GM23338 (cell line): ENCODE measurements at regions not wholly inside any gene's neighbourhood (a gene's known extent, or its start where the extent isn't known, plus 50 kb on each side); places are given as distances from the start of the nearest gene placed in this dataset.

Experiments
- ATAC-seq: fragments of 200-7000 bp; cut with Tn5 transposase; 3 replicates; pipeline ENCODE4 v1.9.1; 2020
- DNase-seq: peaks from one replicate; pipeline ENCODE4 v3.0.0-alpha.2; 2015; ENCODE audit warnings: low spot score
- H2AFZ ChIP-seq: fragments of 200-600 bp; sonication (generic); 2 replicates; pipeline ENCODE4 v1.8.0; 2016; ENCODE audit warnings: antibody characterized with exemption, mild to moderate bottlenecking, moderate library complexity
- H3F3A ChIP-seq: fragments of 200-600 bp; sonication (generic); replicated peaks from 2 replicates; pipeline ENCODE4 v1.8.0; 2017; ENCODE audit warnings: antibody characterized with exemption, mixed run types, low read depth
- H3K27ac ChIP-seq: fragments of 200-600 bp; sonication (generic); 2 replicates; pipeline ENCODE4 v1.6.1; 2016; ENCODE audit warnings: low read depth
- H3K27me3 ChIP-seq: fragments of 200-600 bp; sonication (generic); 2 replicates; pipeline ENCODE4 v1.8.0; 2016; ENCODE audit warnings: mild to moderate bottlenecking, mixed run types, moderate library complexity; ENCODE audit not compliant: insufficient read depth
- H3K36me3 ChIP-seq: fragments of 200-600 bp; sonication (generic); 2 replicates; pipeline ENCODE4 v1.8.0; 2016; ENCODE audit warnings: mild to moderate bottlenecking; ENCODE audit not compliant: insufficient read depth
- H3K4me1 ChIP-seq: fragments of 200-600 bp; sonication (generic); 2 replicates; pipeline ENCODE4 v1.8.0; 2016; ENCODE audit warnings: mild to moderate bottlenecking, moderate library complexity; ENCODE audit not compliant: insufficient read depth
- H3K4me2 ChIP-seq: fragments of 200-600 bp; sonication (generic); 2 replicates; pipeline ENCODE4 v1.7.1; 2017; ENCODE audit warnings: mixed run types
- H3K4me3 ChIP-seq: fragments of 200-600 bp; sonication (generic); 2 replicates; pipeline ENCODE4 v1.6.1; 2016; ENCODE audit warnings: mixed run types
- H3K79me2 ChIP-seq: fragments of 200-600 bp; sonication (generic); replicated peaks from 2 replicates; pipeline ENCODE4 v1.8.0; 2017; ENCODE audit warnings: mild to moderate bottlenecking; ENCODE audit not compliant: insufficient read depth
- H3K9me2 ChIP-seq: fragments of 200-600 bp; sonication (generic); 2 replicates; pipeline ENCODE4 v1.8.0; 2017; ENCODE audit not compliant: insufficient read depth
- H4K20me1 ChIP-seq: fragments of 200-600 bp; sonication (generic); replicated peaks from 2 replicates; pipeline ENCODE4 v1.8.0; 2017; ENCODE audit warnings: mild to moderate bottlenecking; ENCODE audit not compliant: insufficient read depth
- H3K27ac Mint-ChIP-seq: 2 replicates; pipeline ENCODE4 v1.8.0; 2020; ENCODE audit warnings: inconsistent platforms, mild to moderate bottlenecking, moderate library complexity, mixed read lengths
- H3K27me3 Mint-ChIP-seq: 3 replicates; pipeline ENCODE4 v1.8.0; 2022; ENCODE audit warnings: low read depth, mild to moderate bottlenecking, moderate library complexity, mixed read lengths, inconsistent platforms; ENCODE audit not compliant: insufficient read depth, poor library complexity
- H3K36me3 Mint-ChIP-seq: 3 replicates; pipeline ENCODE4 v1.8.0; 2021; ENCODE audit warnings: low read depth, mild to moderate bottlenecking, inconsistent platforms, moderate library complexity, mixed read lengths
- H3K4me1 Mint-ChIP-seq: 3 replicates; pipeline ENCODE4 v1.8.0; 2020; ENCODE audit warnings: mild to moderate bottlenecking, inconsistent platforms, mixed read lengths
- H3K4me3 Mint-ChIP-seq: 3 replicates; pipeline ENCODE4 v1.8.0; 2021; ENCODE audit warnings: moderate library complexity, mild to moderate bottlenecking, inconsistent platforms, mixed read lengths
- H3K9me3 Mint-ChIP-seq: 3 replicates; pipeline ENCODE4 v1.8.0; 2020; ENCODE audit warnings: moderate library complexity, mild to moderate bottlenecking, inconsistent platforms, mixed read lengths
- CREB1 ChIP-seq: fragments of 250-450 bp; sonication (Bioruptor Pico); IDR thresholded peaks from 2 replicates; pipeline ENCODE4 v1.5.0; 2020; ENCODE audit warnings: low read depth, mild to moderate bottlenecking, moderate library complexity
- EZH2phosphoT487 ChIP-seq: fragments of 200-600 bp; sonication (generic); IDR thresholded peaks from one replicate; pipeline ENCODE4 v1.8.1; 2018; ENCODE audit warnings: antibody characterized with exemption; ENCODE audit not compliant: unreplicated experiment
- JUNB ChIP-seq: IDR thresholded peaks from one replicate; pipeline ENCODE4 v1.6.1; 2016; ENCODE audit warnings: antibody characterized with exemption; ENCODE audit not compliant: unreplicated experiment
- NANOG ChIP-seq: IDR thresholded peaks from 2 replicates; pipeline ENCODE4 v1.6.1; 2016; ENCODE audit warnings: antibody characterized with exemption, borderline replicate concordance
- POLR2AphosphoS5 ChIP-seq: IDR thresholded peaks from 2 replicates; pipeline ENCODE4 v1.6.1; 2016; ENCODE audit warnings: antibody characterized with exemption, low read depth
- ZNF114 ChIP-seq: fragments of 250-450 bp; sonication (Bioruptor Pico); IDR thresholded peaks from 2 replicates; pipeline ENCODE4 v1.5.0; 2020; ENCODE audit warnings: mild to moderate bottlenecking, moderate library complexity
- ZNF331 ChIP-seq: fragments of 250-450 bp; sonication (Bioruptor Pico); IDR thresholded peaks from 2 replicates; pipeline ENCODE4 v1.5.0; 2020; ENCODE audit warnings: low read depth, mild to moderate bottlenecking, moderate library complexity
- TF ChIP-seq, protein P1 (sequence below): fragments of 250-450 bp; sonication (Bioruptor Pico); IDR thresholded peaks from 2 replicates; pipeline ENCODE4 v1.5.0; 2020; ENCODE audit warnings: mild to moderate bottlenecking, moderate library complexity
- TF ChIP-seq, protein P2 (sequence below): IDR thresholded peaks from 2 replicates; pipeline ENCODE4 v1.6.1; 2016; ENCODE audit warnings: antibody characterized with exemption
- TF ChIP-seq, protein P3 (sequence below): IDR thresholded peaks from one replicate; pipeline ENCODE4 v1.6.1; 2018; ENCODE audit warnings: antibody characterized with exemption; ENCODE audit not compliant: unreplicated experiment
- TF ChIP-seq, protein P4 (sequence below), 2 experiments: fragments of 200-600 bp in 1 of 2; sonication (generic) in 1 of 2; conservative IDR thresholded peaks; 2 replicates each; pipeline versions ENCODE4 v1.5.1 to v1.6.1; 2016 to 2017; ENCODE audit warnings: antibody characterized with exemption in 2 of 2, low read depth in 2 of 2, mild to moderate bottlenecking in 2 of 2, moderate library complexity in 1 of 2

DNA sequence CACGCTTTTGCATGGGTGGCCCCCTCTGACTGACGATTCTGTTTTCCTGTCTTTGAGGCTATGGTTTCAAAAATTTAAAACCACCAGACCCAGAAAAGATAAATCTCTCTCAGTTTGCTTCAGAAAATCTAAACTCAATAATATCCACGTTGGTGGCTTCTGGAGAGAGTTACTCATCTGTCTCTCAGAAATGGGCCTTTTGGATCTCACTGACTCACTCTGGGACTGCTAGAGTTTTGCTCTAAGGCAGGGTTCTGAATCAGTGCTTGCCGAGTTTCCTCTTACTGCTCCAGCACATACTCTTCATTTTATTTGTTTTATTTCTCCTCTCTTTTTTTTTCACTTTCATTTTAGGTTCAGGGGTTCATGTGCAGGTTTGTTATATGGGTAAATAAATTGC lies 305.7 kb downstream of the BLID start:
- Histone ChIP-seq H3K27me3 (no peaks in the 10 kb centered on the region), H3K27ac (no peak overlapping the region), H3K4me2 (no peak overlapping the region), H4K20me1 (no peaks in the 10 kb centered on the region), H3K4me1 (peaks cover 25% of the 10 kb centered on the region; the same call in 1 of the 2 replicates), H2AFZ (peak overlapping the region; percentile 92), H3K9me2 (0 out of 2 replicates have a peak, but pooled peaks cover 3% of the 10 kb centered on the region), H3K4me3 (no peak overlapping the region), H3F3A (no peaks in the 10 kb centered on the region), H3K79me2 (no peaks in the 10 kb centered on the region), H3K36me3 (no peaks in the 10 kb centered on the region)
- peaks cover 18% of the 10 kb centered on the region for H3K4me1 Mint-ChIP-seq
- DNase-seq (no peak), ATAC-seq (no peak)
- TF ChIP-seq ZNF331 (CRISPR knock-in tag) (no peak), POLR2AphosphoS5 (no peak), CREB1 (CRISPR knock-in tag) (no peak), NANOG (no peak), EZH2phosphoT487 (no peak), JUNB (no peak), ZNF114 (no peak)
- TF ChIP-seq, protein P1, sequence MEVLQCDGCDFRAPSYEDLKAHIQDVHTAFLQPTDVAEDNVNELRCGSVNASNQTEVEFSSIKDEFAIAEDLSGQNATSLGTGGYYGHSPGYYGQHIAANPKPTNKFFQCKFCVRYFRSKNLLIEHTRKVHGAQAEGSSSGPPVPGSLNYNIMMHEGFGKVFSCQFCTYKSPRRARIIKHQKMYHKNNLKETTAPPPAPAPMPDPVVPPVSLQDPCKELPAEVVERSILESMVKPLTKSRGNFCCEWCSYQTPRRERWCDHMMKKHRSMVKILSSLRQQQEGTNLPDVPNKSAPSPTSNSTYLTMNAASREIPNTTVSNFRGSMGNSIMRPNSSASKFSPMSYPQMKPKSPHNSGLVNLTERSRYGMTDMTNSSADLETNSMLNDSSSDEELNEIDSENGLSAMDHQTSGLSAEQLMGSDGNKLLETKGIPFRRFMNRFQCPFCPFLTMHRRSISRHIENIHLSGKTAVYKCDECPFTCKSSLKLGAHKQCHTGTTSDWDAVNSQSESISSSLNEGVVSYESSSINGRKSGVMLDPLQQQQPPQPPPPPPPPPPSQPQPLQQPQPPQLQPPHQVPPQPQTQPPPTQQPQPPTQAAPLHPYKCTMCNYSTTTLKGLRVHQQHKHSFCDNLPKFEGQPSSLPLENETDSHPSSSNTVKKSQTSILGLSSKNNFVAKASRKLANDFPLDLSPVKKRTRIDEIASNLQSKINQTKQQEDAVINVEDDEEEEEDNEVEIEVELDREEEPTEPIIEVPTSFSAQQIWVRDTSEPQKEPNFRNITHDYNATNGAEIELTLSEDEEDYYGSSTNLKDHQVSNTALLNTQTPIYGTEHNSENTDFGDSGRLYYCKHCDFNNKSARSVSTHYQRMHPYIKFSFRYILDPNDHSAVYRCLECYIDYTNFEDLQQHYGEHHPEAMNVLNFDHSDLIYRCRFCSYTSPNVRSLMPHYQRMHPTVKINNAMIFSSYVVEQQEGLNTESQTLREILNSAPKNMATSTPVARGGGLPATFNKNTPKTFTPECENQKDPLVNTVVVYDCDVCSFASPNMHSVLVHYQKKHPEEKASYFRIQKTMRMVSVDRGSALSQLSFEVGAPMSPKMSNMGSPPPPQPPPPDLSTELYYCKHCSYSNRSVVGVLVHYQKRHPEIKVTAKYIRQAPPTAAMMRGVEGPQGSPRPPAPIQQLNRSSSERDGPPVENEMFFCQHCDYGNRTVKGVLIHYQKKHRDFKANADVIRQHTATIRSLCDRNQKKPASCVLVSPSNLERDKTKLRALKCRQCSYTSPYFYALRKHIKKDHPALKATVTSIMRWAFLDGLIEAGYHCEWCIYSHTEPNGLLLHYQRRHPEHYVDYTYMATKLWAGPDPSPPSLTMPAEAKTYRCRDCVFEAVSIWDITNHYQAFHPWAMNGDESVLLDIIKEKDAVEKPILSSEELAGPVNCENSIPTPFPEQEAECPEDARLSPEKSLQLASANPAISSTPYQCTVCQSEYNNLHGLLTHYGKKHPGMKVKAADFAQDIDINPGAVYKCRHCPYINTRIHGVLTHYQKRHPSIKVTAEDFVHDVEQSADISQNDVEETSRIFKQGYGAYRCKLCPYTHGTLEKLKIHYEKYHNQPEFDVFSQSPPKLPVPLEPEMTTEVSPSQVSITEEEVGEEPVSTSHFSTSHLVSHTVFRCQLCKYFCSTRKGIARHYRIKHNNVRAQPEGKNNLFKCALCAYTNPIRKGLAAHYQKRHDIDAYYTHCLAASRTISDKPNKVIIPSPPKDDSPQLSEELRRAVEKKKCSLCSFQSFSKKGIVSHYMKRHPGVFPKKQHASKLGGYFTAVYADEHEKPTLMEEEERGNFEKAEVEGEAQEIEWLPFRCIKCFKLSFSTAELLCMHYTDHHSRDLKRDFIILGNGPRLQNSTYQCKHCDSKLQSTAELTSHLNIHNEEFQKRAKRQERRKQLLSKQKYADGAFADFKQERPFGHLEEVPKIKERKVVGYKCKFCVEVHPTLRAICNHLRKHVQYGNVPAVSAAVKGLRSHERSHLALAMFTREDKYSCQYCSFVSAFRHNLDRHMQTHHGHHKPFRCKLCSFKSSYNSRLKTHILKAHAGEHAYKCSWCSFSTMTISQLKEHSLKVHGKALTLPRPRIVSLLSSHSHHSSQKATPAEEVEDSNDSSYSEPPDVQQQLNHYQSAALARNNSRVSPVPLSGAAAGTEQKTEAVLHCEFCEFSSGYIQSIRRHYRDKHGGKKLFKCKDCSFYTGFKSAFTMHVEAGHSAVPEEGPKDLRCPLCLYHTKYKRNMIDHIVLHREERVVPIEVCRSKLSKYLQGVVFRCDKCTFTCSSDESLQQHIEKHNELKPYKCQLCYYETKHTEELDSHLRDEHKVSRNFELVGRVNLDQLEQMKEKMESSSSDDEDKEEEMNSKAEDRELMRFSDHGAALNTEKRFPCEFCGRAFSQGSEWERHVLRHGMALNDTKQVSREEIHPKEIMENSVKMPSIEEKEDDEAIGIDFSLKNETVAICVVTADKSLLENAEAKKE: no peak
- TF ChIP-seq, protein P2, sequence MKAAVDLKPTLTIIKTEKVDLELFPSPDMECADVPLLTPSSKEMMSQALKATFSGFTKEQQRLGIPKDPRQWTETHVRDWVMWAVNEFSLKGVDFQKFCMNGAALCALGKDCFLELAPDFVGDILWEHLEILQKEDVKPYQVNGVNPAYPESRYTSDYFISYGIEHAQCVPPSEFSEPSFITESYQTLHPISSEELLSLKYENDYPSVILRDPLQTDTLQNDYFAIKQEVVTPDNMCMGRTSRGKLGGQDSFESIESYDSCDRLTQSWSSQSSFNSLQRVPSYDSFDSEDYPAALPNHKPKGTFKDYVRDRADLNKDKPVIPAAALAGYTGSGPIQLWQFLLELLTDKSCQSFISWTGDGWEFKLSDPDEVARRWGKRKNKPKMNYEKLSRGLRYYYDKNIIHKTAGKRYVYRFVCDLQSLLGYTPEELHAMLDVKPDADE: no peak
- TF ChIP-seq, protein P3, sequence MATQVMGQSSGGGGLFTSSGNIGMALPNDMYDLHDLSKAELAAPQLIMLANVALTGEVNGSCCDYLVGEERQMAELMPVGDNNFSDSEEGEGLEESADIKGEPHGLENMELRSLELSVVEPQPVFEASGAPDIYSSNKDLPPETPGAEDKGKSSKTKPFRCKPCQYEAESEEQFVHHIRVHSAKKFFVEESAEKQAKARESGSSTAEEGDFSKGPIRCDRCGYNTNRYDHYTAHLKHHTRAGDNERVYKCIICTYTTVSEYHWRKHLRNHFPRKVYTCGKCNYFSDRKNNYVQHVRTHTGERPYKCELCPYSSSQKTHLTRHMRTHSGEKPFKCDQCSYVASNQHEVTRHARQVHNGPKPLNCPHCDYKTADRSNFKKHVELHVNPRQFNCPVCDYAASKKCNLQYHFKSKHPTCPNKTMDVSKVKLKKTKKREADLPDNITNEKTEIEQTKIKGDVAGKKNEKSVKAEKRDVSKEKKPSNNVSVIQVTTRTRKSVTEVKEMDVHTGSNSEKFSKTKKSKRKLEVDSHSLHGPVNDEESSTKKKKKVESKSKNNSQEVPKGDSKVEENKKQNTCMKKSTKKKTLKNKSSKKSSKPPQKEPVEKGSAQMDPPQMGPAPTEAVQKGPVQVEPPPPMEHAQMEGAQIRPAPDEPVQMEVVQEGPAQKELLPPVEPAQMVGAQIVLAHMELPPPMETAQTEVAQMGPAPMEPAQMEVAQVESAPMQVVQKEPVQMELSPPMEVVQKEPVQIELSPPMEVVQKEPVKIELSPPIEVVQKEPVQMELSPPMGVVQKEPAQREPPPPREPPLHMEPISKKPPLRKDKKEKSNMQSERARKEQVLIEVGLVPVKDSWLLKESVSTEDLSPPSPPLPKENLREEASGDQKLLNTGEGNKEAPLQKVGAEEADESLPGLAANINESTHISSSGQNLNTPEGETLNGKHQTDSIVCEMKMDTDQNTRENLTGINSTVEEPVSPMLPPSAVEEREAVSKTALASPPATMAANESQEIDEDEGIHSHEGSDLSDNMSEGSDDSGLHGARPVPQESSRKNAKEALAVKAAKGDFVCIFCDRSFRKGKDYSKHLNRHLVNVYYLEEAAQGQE: no peak
- TF ChIP-seq, protein P4, sequence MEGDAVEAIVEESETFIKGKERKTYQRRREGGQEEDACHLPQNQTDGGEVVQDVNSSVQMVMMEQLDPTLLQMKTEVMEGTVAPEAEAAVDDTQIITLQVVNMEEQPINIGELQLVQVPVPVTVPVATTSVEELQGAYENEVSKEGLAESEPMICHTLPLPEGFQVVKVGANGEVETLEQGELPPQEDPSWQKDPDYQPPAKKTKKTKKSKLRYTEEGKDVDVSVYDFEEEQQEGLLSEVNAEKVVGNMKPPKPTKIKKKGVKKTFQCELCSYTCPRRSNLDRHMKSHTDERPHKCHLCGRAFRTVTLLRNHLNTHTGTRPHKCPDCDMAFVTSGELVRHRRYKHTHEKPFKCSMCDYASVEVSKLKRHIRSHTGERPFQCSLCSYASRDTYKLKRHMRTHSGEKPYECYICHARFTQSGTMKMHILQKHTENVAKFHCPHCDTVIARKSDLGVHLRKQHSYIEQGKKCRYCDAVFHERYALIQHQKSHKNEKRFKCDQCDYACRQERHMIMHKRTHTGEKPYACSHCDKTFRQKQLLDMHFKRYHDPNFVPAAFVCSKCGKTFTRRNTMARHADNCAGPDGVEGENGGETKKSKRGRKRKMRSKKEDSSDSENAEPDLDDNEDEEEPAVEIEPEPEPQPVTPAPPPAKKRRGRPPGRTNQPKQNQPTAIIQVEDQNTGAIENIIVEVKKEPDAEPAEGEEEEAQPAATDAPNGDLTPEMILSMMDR (conservative IDR thresholded peaks at IDR 0.05; ENCODE audit: low read depth in 2 of 2): no peak
- no peaks in the 10 kb centered on the region for H3K27me3 Mint-ChIP-seq
- H3K36me3 Mint-ChIP-seq: peaks cover 18% of the 10 kb centered on the region; the same call in 2 of the 3 replicates
- H3K27ac Mint-ChIP-seq: no peak overlapping the region
- H3K4me3 Mint-ChIP-seq: no peak overlapping the region
- H3K9me3 Mint-ChIP-seq: peaks cover 21% of the 10 kb centered on the region
